H1 (cell line): ENCODE measurements at regions not wholly inside any gene's neighbourhood (a gene's known extent, or its start where the extent isn't known, plus 50 kb on each side); places are given as distances from the start of the nearest gene placed in this dataset.

Source experiments
- RAD21 ChIP-seq, 2 experiments: IDR thresholded peaks in 1 of 2; conservative IDR thresholded peaks in 1 of 2; 2 replicates each; pipeline ENCODE4 v1.6.1; 2011; ENCODE audit warnings: low read depth in 2 of 2, low read length in 2 of 2, improper control_type of control experiment in 1 of 2, inconsistent platforms in 1 of 2, mild to moderate bottlenecking in 1 of 2, moderate library complexity in 1 of 2

DNA sequence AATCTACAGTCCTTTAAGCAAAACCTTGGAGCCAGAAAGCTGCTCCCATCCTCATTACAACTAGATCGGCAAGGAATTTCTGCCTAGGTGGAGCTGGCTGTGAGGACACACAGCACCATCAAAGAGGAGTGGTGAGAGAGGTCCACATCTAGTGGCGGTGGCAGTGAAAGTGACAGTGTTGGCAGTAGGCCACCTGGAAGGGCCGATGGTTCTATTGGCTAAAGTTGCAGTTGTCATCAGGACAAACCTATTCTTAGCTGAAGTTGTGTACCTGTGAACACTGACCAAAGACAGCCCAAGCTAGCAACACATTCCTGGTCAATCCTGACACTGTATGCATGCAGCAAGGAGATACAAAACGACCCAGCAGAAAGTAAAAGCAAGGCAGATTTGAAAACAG is 218.1 kb upstream of the CHAC2 start (continued):
- TF ChIP-seq RAD21 (IDR thresholded peaks at IDR 0.05 in 1 of 2, conservative IDR thresholded peaks at IDR 0.05 in 1 of 2; ENCODE audit: low read depth in 2 of 2, low read length in 2 of 2), result no peak
